Endothelial cell of hepatic sinusoid (primary cell): ENCODE measurements at regions not wholly inside any gene's neighbourhood (a gene's known extent, or its start where the extent isn't known, plus 50 kb on each side); places are given as distances from the start of the nearest gene placed in this dataset.

Source experiments
- in situ Hi-C: cut with HindIII; loops from 2 replicates; pipeline ENCODE4 v1.10.0; 2017; ENCODE audit warnings: low sequenced_read_pairs

DNA sequence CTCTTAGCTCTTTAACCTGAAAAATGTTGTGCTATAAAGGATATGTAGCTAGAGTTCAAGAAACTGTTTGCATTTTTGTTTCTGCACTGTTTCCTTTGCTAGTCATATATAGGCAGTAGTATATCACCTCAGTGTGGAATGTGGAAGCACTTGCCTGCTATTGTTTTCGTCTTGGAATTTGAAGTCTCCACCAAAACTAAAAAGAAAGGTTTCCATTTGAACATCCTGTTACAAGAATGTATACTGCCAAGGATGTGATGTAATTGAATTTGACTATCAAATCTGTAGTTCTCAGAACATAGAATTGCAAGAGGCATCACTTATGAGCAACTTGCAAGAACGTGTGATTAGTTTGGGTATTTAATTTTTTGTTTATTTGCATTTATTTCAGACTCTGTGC lies 51.1 kb upstream of the MEOX2 start:
- in situ Hi-C loops, result no loop called here
